ENCODE measurements at regions not wholly inside any gene's neighbourhood (a gene's known extent, or its start where the extent isn't known, plus 50 kb on each side); places are given as distances from the start of the nearest gene placed in this dataset.

DNA sequence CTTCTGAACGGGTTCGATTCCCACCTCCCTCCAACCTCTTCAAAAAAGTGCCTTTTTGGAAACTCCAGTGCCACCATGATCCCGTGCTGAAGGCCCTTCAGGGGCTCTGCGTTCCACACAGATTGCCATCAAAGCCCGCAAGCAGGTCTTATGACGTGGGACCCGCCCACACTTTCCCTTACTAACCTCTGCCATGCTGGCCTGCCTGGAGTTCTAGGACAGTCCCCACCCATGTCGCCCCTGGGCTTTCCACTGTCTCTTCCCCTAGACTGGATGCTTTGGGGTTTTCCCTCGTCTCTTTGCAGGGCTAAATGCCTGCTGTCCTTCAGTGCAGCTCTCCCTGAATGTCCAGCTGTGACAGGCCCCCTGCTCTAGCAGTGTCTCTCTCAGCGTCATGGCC is 313.7 kb upstream of the ATP10A start:
- TF ChIP-seq, protein P1, sequence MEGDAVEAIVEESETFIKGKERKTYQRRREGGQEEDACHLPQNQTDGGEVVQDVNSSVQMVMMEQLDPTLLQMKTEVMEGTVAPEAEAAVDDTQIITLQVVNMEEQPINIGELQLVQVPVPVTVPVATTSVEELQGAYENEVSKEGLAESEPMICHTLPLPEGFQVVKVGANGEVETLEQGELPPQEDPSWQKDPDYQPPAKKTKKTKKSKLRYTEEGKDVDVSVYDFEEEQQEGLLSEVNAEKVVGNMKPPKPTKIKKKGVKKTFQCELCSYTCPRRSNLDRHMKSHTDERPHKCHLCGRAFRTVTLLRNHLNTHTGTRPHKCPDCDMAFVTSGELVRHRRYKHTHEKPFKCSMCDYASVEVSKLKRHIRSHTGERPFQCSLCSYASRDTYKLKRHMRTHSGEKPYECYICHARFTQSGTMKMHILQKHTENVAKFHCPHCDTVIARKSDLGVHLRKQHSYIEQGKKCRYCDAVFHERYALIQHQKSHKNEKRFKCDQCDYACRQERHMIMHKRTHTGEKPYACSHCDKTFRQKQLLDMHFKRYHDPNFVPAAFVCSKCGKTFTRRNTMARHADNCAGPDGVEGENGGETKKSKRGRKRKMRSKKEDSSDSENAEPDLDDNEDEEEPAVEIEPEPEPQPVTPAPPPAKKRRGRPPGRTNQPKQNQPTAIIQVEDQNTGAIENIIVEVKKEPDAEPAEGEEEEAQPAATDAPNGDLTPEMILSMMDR (IDR thresholded peaks at IDR 0.05; ENCODE audit: low read depth, low read length): no peak
- TF ChIP-seq EZH2phosphoT487 (IDR thresholded peaks at IDR 0.05; ENCODE audit: low read depth): no peak

All from OCI-LY3 (cell line).